H1 (cell line): ENCODE measurements at regions not wholly inside any gene's neighbourhood (a gene's known extent, or its start where the extent isn't known, plus 50 kb on each side); places are given as distances from the start of the nearest gene placed in this dataset.

Source experiments
- CTCF ChIA-PET: fragments of 300-600 bp; sonication (Branson Sonifier 250); formaldehyde crosslinking; loops from one replicate; lab custom pipeline; 2021; ENCODE audit not compliant: partially characterized antibody; lab: Charles Lee
- POLR2A ChIA-PET: fragments of 300-600 bp; sonication (Branson Sonifier 250); formaldehyde crosslinking; loops from one replicate; lab custom pipeline; 2021; ENCODE audit warnings: inconsistent platforms; ENCODE audit not compliant: partially characterized antibody; lab: Charles Lee
- DNase-seq, 2 experiments: peaks; one replicate each; pipeline versions ENCODE4 v3.0.0 to v3.0.0-alpha.2; 2010 to 2022; ENCODE audit warnings: low spot score in 2 of 2, low read depth in 1 of 2, mixed read lengths in 1 of 2
- FAIRE-seq: peaks from 2 replicates; lab custom pipeline; 2011; peaks lifted over from hg19 to GRCh38; lab: Jason Lieb, UNC
- H2AFZ ChIP-seq: 2 replicates; pipeline ENCODE4 v1.8.1; 2012; ENCODE audit warnings: low read length, inconsistent platforms
- H2AK5ac ChIP-seq: 2 replicates; pipeline ENCODE4 v1.6.1; 2013; ENCODE audit warnings: low read depth, low read length
- H2BK120ac ChIP-seq: replicated peaks from 2 replicates; pipeline ENCODE3; 2013; ENCODE audit warnings: low read depth, low read length, inconsistent platforms
- H2BK12ac ChIP-seq: 2 replicates; pipeline ENCODE4 v1.6.1; 2013; ENCODE audit warnings: low read depth, low read length
- H2BK15ac ChIP-seq: 2 replicates; pipeline ENCODE4 v1.6.1; 2013; ENCODE audit warnings: low read length
- H2BK20ac ChIP-seq: 2 replicates; pipeline ENCODE4 v1.6.1; 2013; ENCODE audit warnings: low read length
- H2BK5ac ChIP-seq: 2 replicates; pipeline ENCODE4 v1.6.1; 2013; ENCODE audit warnings: low read depth, low read length
- H3K14ac ChIP-seq: 2 replicates; pipeline ENCODE4 v1.6.1; 2013; ENCODE audit warnings: inconsistent platforms; ENCODE audit not compliant: insufficient read length
- H3K18ac ChIP-seq: 2 replicates; pipeline ENCODE4 v1.6.1; 2013; ENCODE audit warnings: low read length; ENCODE audit errors: extremely low read depth
- H3K23ac ChIP-seq: 2 replicates; pipeline ENCODE4 v1.6.1; 2013; ENCODE audit warnings: inconsistent platforms; ENCODE audit not compliant: insufficient read length
- H3K23me2 ChIP-seq: 2 replicates; pipeline ENCODE4 v1.6.1; 2013; ENCODE audit warnings: low read depth, low read length
- H3K27ac ChIP-seq: 2 replicates; pipeline ENCODE4 v1.6.1; 2011; ENCODE audit warnings: low read depth, low read length, inconsistent platforms
- H3K27me3 ChIP-seq, 4 experiments: replicated peaks in 1 of 4; 1 replicate in 1 of 4; 2 replicates in 3 of 4; pipeline versions ENCODE4 v1.6.1 to v1.8.1; 2011 to 2013; ENCODE audit warnings: low read length in 3 of 4, mild to moderate bottlenecking in 3 of 4, inconsistent platforms in 2 of 4, mixed read lengths in 2 of 4, moderate library complexity in 1 of 4; ENCODE audit not compliant: control insufficient read depth in 3 of 4, insufficient read depth in 3 of 4; ENCODE audit errors: extremely low read depth in 1 of 4
- H3K36me3 ChIP-seq, 4 experiments: 2 replicates each; pipeline versions ENCODE4 v1.6.1 to v1.8.1; 2011 to 2013; ENCODE audit warnings: mild to moderate bottlenecking in 4 of 4, low read length in 3 of 4, moderate library complexity in 2 of 4, control low read depth in 1 of 4, inconsistent platforms in 1 of 4; ENCODE audit not compliant: insufficient read depth in 4 of 4, control insufficient read depth in 2 of 4
- H3K4ac ChIP-seq: replicated peaks from 2 replicates; pipeline ENCODE3; 2013; ENCODE audit warnings: low read length, low read depth, mixed read lengths, inconsistent platforms; ENCODE audit not compliant: insufficient read length
- H3K4me1 ChIP-seq, 4 experiments: replicated peaks in 1 of 4; 1 replicate in 1 of 4; 2 replicates in 3 of 4; pipeline versions ENCODE4 v1.6.1 to v1.8.1; 2011 to 2013; ENCODE audit warnings: low read length in 3 of 4, inconsistent platforms in 2 of 4, mixed read lengths in 1 of 4; ENCODE audit not compliant: insufficient read depth in 4 of 4, control insufficient read depth in 3 of 4
- H3K4me2 ChIP-seq, 2 experiments: 2 replicates each; pipeline versions ENCODE4 v1.6.1 to v1.8.1; 2011 to 2013; ENCODE audit warnings: low read depth in 2 of 2, low read length in 2 of 2, control low read depth in 1 of 2, inconsistent platforms in 1 of 2, mild to moderate bottlenecking in 1 of 2; ENCODE audit not compliant: insufficient read depth in 1 of 2
- H3K4me3 ChIP-seq, 4 experiments: fragments of 200-600, 300-600 bp in 1 of 4; sonication (generic), shearing (Covaris generic), sonication (Bioruptor Twin) in 1 of 4; 2 replicates each; pipeline versions ENCODE4 v1.5.1 to v1.8.1; 2011 to 2016; ENCODE audit warnings: low read length in 4 of 4, low read depth in 3 of 4, control low read depth in 2 of 4, inconsistent platforms in 2 of 4, mild to moderate bottlenecking in 2 of 4, mixed read lengths in 1 of 4, moderate library complexity in 1 of 4; ENCODE audit not compliant: insufficient read depth in 2 of 4; ENCODE audit errors: extremely low read depth in 1 of 4
- H3K56ac ChIP-seq: replicated peaks from 2 replicates; pipeline ENCODE3; 2013; ENCODE audit warnings: low read depth, mild to moderate bottlenecking, mixed read lengths, low read length, inconsistent platforms; ENCODE audit not compliant: insufficient read length
- H3K79me1 ChIP-seq: 2 replicates; pipeline ENCODE4 v1.6.1; 2013; ENCODE audit warnings: low read depth, low read length, control low read depth
- H3K79me2 ChIP-seq, 2 experiments: 2 replicates each; pipeline versions ENCODE4 v1.6.1 to v1.8.1; 2012 to 2013; ENCODE audit warnings: low read length in 2 of 2, mild to moderate bottlenecking in 2 of 2, inconsistent platforms in 1 of 2; ENCODE audit not compliant: insufficient read depth in 2 of 2, control insufficient read depth in 1 of 2
- H3K9ac ChIP-seq, 4 experiments: replicated peaks in 1 of 4; 1 replicate in 1 of 4; 2 replicates in 3 of 4; pipeline versions ENCODE4 v1.6.1 to v1.8.1; 2011 to 2013; ENCODE audit warnings: low read depth in 3 of 4, low read length in 3 of 4, control low read depth in 2 of 4, mild to moderate bottlenecking in 2 of 4, moderate library complexity in 2 of 4, inconsistent platforms in 1 of 4; ENCODE audit errors: extremely low read depth in 1 of 4
- H3K9me3 ChIP-seq, 2 experiments: 2 replicates each; pipeline versions ENCODE4 v1.6.1 to v1.8.1; 2012 to 2013; ENCODE audit warnings: mild to moderate bottlenecking in 2 of 2, moderate library complexity in 2 of 2, control low read depth in 1 of 2, inconsistent platforms in 1 of 2, low read depth in 1 of 2, low read length in 1 of 2, mixed read lengths in 1 of 2; ENCODE audit not compliant: insufficient read depth in 2 of 2
- H4K20me1 ChIP-seq, 2 experiments: replicated peaks in 1 of 2; 2 replicates each; pipeline versions ENCODE3 to v1.8.1; 2011 to 2013; ENCODE audit warnings: inconsistent platforms in 2 of 2, low read length in 2 of 2, mild to moderate bottlenecking in 1 of 2; ENCODE audit not compliant: insufficient read depth in 2 of 2, control insufficient read depth in 1 of 2
- H4K5ac ChIP-seq: 2 replicates; pipeline ENCODE4 v1.6.1; 2013; ENCODE audit warnings: low read length, low read depth, mixed read lengths, inconsistent platforms; ENCODE audit not compliant: insufficient read length
- H4K8ac ChIP-seq: 2 replicates; pipeline ENCODE4 v1.8.0; 2013; ENCODE audit warnings: mild to moderate bottlenecking, moderate library complexity, low read length, inconsistent platforms; ENCODE audit not compliant: insufficient read depth; ENCODE audit errors: extremely low read depth
- H4K91ac ChIP-seq: replicated peaks from 2 replicates; pipeline ENCODE3; 2013; ENCODE audit warnings: low read length, mixed read lengths, inconsistent platforms; ENCODE audit not compliant: insufficient read length
- HDAC2 ChIP-seq, 2 experiments: fragments of 300-600 bp in 1 of 2; sonication (generic) in 1 of 2; IDR thresholded peaks; 2 replicates each; pipeline ENCODE4 v1.6.1; 2011 to 2012; ENCODE audit warnings: low read depth in 2 of 2, low read length in 2 of 2, mild to moderate bottlenecking in 2 of 2, moderate library complexity in 2 of 2, borderline replicate concordance in 1 of 2, inconsistent platforms in 1 of 2
- SP4 ChIP-seq: IDR thresholded peaks from 2 replicates; pipeline ENCODE4 v1.6.1; 2012; ENCODE audit warnings: low read length, inconsistent platforms
- SRF ChIP-seq: IDR thresholded peaks from 2 replicates; pipeline ENCODE4 v1.6.1; 2011; ENCODE audit warnings: mild to moderate bottlenecking, low read depth, low read length, moderate library complexity
- TAF7 ChIP-seq: optimal IDR thresholded peaks from 2 replicates; pipeline ENCODE3; 2011; ENCODE audit warnings: low read depth, mild to moderate bottlenecking, inconsistent platforms, low read length, moderate library complexity, borderline replicate concordance
- TBP ChIP-seq: IDR thresholded peaks from 2 replicates; pipeline ENCODE4 v1.6.1; 2011; ENCODE audit warnings: low read depth, low read length, improper control_type of control experiment
- WGBS, 2 experiments: shearing (Covaris generic) in 1 of 2; methylation state at CpG; one replicate each; pipeline versions ENCODE4 v1.1.6 to v1.1.7; 2013 to 2015; ENCODE audit warnings: low lambda C conversion rate in 2 of 2, mixed read lengths in 2 of 2, inconsistent platforms in 1 of 2, low coverage in 1 of 2, missing lambda C conversion rate in 1 of 2; ENCODE audit not compliant: insufficient replicate concordance in 2 of 2, insufficient coverage in 1 of 2, insufficient read length in 1 of 2; ENCODE audit errors: extremely low coverage in 1 of 2, missing lambda C conversion rate in 1 of 2; 5-methylcytosine and 5-hydroxymethylcytosine counted together

- Histone ChIP-seq H2AFZ (no peak overlapping the region), H3K9ac (no peak overlapping the region), H3K23me2 (no peaks in the 10 kb centered on the region; the same call in 1 of the 2 replicates), H3K4ac (no peak overlapping the region), H3K79me2 (no peaks in the 10 kb centered on the region), H3K36me3 (no peaks in the 10 kb centered on the region), H4K20me1 (no peaks in the 10 kb centered on the region), H2BK15ac (no peak overlapping the region), H4K5ac (no peak overlapping the region), H3K14ac (no peak overlapping the region), H3K4me1 (no peaks in the 10 kb centered on the region; a peak in 1 of 7 replicates), H3K4me2 (no peak overlapping the region), H4K91ac (no peak overlapping the region), H4K8ac (no peak overlapping the region), H3K27ac (no peak overlapping the region), H2BK5ac (no peak overlapping the region), H2BK12ac (no peak overlapping the region), H2BK20ac (no peak overlapping the region), H3K4me3 (no peak overlapping the region), H3K23ac (no peak overlapping the region), H3K56ac (no peak overlapping the region), H3K27me3 (no peaks in the 10 kb centered on the region; a peak in 2 of 7 replicates), H3K79me1 (no peaks in the 10 kb centered on the region), H2BK120ac (no peak overlapping the region), H3K9me3 (peaks cover 50 to 60% of the 10 kb centered on the region in 2 experiments), H2AK5ac (no peak overlapping the region), H3K18ac (no peak overlapping the region)
- ChIA-PET CTCF (interaction anchor here (0.9 kb wide), 1 partner anchor 10 kb away, joined by 3 read pairs; no protein-coding TSS in a partner anchor), POLR2A (no interaction called here)
- FAIRE-seq: no peak
- no peak for DNase-seq
- TF ChIP-seq HDAC2 (IDR thresholded peaks at IDR 0.05; ENCODE audit: borderline replicate concordance in 1 of 2, low read depth in 2 of 2, low read length in 2 of 2): no peak
- TF ChIP-seq TBP: no peak
- no peak for TF ChIP-seq SRF
- no peak for TF ChIP-seq TAF7
- no peak for TF ChIP-seq SP4
- 63% methylated on average over 2 of the region's 2 CpGs; no CpG with 5 or more reads in 1 of the 2 experiments for WGBS, 2 experiments
Measured at GRCh38 chr9:1276474-1276873, 226.3 kb downstream of the DMRT2 start.
